ENCODE measurements at regions not wholly inside any gene's neighbourhood (a gene's known extent, or its start where the extent isn't known, plus 50 kb on each side); places are given as distances from the start of the nearest gene placed in this dataset.

- DNase-seq: no peak
- no peak overlapping the region for H3K4me3 ChIP-seq
- H3K27ac ChIP-seq: no peak overlapping the region
- TF ChIP-seq POLR2A (IDR thresholded peaks at IDR 0.05): no peak
- TF ChIP-seq CTCF (IDR thresholded peaks at IDR 0.05): no peak
- TF ChIP-seq EP300 (IDR thresholded peaks at IDR 0.05): no peak
- no peak for TF ChIP-seq POLR2AphosphoS5 (IDR thresholded peaks at IDR 0.05)
- no peaks in the 10 kb centered on the region for H3K4me1 ChIP-seq
- intact Hi-C loops (cut with DNase I): no loop called here
- no peaks in the 10 kb centered on the region for H3K36me3 ChIP-seq
- H3K9me3 ChIP-seq: no peaks in the 10 kb centered on the region
- WGBS, 2 donors: 60 to 64% methylated on average over 2 of the region's 2 CpGs
- H3K27me3 ChIP-seq: no peaks in the 10 kb centered on the region
Measured at GRCh38 chr13:104782741-104783140, 1716.5 kb upstream of the SLC10A2 start.

- intact Hi-C loops (cut with DNase I): no loop called here
- WGBS, 2 donors: 62 to 68% methylated on average over 4 of the region's 4 CpGs
- DNase-seq: no peak
- TF ChIP-seq POLR2A (IDR thresholded peaks at IDR 0.05) (no peak), CTCF (IDR thresholded peaks at IDR 0.05) (no peak), EP300 (IDR thresholded peaks at IDR 0.05) (no peak), POLR2AphosphoS5 (IDR thresholded peaks at IDR 0.05) (no peak)
- Histone ChIP-seq H3K4me1 (no peaks in the 10 kb centered on the region), H3K27me3 (no peaks in the 10 kb centered on the region), H3K36me3 (no peaks in the 10 kb centered on the region), H3K9me3 (no peaks in the 10 kb centered on the region), H3K27ac (no peak overlapping the region), H3K4me3 (no peak overlapping the region)
Measured at GRCh38 chr13:104779311-104779993, 1713.2 kb upstream of the SLC10A2 start.

GRCh38 chr13:104773775-104774174 is 1707.6 kb upstream of the SLC10A2 start:
- WGBS, 2 donors: 48 to 56% methylated on average over 2 of the region's 2 CpGs
- intact Hi-C loops (cut with DNase I): loop anchor here (5.0 kb wide), 1 partner anchor 1764 kb away; the partner anchor contains the start of gene EFNB2
- DNase-seq: no peak

GRCh38 chr13:104769545-104769944 is 1703.3 kb upstream of the SLC10A2 start:
- intact Hi-C loops (cut with DNase I): no loop called here
- no peak for DNase-seq
- no peaks in the 10 kb centered on the region for H3K36me3 ChIP-seq
- TF ChIP-seq EP300 (IDR thresholded peaks at IDR 0.05) (no peak), POLR2A (IDR thresholded peaks at IDR 0.05) (no peak), POLR2AphosphoS5 (IDR thresholded peaks at IDR 0.05) (no peak), CTCF (IDR thresholded peaks at IDR 0.05) (no peak)
- no peaks in the 10 kb centered on the region for H3K9me3 ChIP-seq
- H3K4me3 ChIP-seq: no peak overlapping the region
- no peak overlapping the region for H3K27ac ChIP-seq
- no peaks in the 10 kb centered on the region for H3K27me3 ChIP-seq
- no peaks in the 10 kb centered on the region for H3K4me1 ChIP-seq
- WGBS, 2 donors: 67 to 90% methylated on average over 4 of the region's 4 CpGs

More at GRCh38 chr13:104773775-104774174, 1707.6 kb upstream of the SLC10A2 start:
- Histone ChIP-seq H3K9me3 (no peaks in the 10 kb centered on the region), H3K4me3 (no peak overlapping the region), H3K27ac (no peak overlapping the region), H3K4me1 (no peaks in the 10 kb centered on the region), H3K27me3 (no peaks in the 10 kb centered on the region), H3K36me3 (no peaks in the 10 kb centered on the region)
- TF ChIP-seq EP300 (IDR thresholded peaks at IDR 0.05): no peak
- TF ChIP-seq CTCF (IDR thresholded peaks at IDR 0.05): peak in 2 of 4 experiments; percentile 22 to 44

- no peak for DNase-seq
- Histone ChIP-seq H3K36me3 (no peaks in the 10 kb centered on the region), H3K9me3 (no peaks in the 10 kb centered on the region), H3K27ac (no peak overlapping the region), H3K27me3 (no peaks in the 10 kb centered on the region), H3K4me1 (no peaks in the 10 kb centered on the region), H3K4me3 (no peak overlapping the region)
- intact Hi-C loops (cut with DNase I): no loop called here
- TF ChIP-seq POLR2A (IDR thresholded peaks at IDR 0.05): no peak
- TF ChIP-seq EP300 (IDR thresholded peaks at IDR 0.05): no peak
- TF ChIP-seq POLR2AphosphoS5 (IDR thresholded peaks at IDR 0.05): no peak
- TF ChIP-seq CTCF (IDR thresholded peaks at IDR 0.05): no peak
Measured at GRCh38 chr13:104766319-104766718, 1700.1 kb upstream of the SLC10A2 start.
